HepG2 (cell line): ENCODE measurements at regions not wholly inside any gene's neighbourhood (a gene's known extent, or its start where the extent isn't known, plus 50 kb on each side); places are given as distances from the start of the nearest gene placed in this dataset.

Source experiments
- ATAD3A ChIP-seq: sonication (generic); formaldehyde crosslinking; IDR thresholded peaks from 2 replicates; pipeline ENCODE4 v1.4.0; 2020; ENCODE audit warnings: missing genetic modification reagents
- CTCF ChIP-seq: sonication (generic); formaldehyde crosslinking; IDR thresholded peaks from 2 replicates; pipeline ENCODE4 v1.5.0; 2020; ENCODE audit warnings: mild to moderate bottlenecking, missing genetic modification reagents, moderate library complexity
- E2F5 ChIP-seq: sonication (generic); formaldehyde crosslinking; conservative IDR thresholded peaks from 2 replicates; pipeline ENCODE4 v1.4.0; 2020; ENCODE audit warnings: missing genetic modification reagents
- EZH2 ChIP-seq: conservative IDR thresholded peaks from 2 replicates; pipeline ENCODE4 v1.6.1; 2012; ENCODE audit warnings: mild to moderate bottlenecking, low read depth, low read length, moderate library complexity
- GPN1 ChIP-seq: sonication (generic); formaldehyde crosslinking; IDR thresholded peaks from 2 replicates; pipeline ENCODE4 v1.5.1; 2020; ENCODE audit warnings: missing genetic modification reagents, borderline replicate concordance
- MAX ChIP-seq: IDR thresholded peaks from 2 replicates; pipeline ENCODE4 v1.6.1; 2012; ENCODE audit warnings: inconsistent platforms
- PHF8 ChIP-seq: sonication (generic); formaldehyde crosslinking; IDR thresholded peaks from 2 replicates; pipeline ENCODE4 v1.5.0; 2020; ENCODE audit warnings: missing genetic modification reagents
- ZNF512 ChIP-seq: sonication (generic); formaldehyde crosslinking; IDR thresholded peaks from 2 replicates; pipeline ENCODE4 v1.4.0; 2020; ENCODE audit warnings: mild to moderate bottlenecking, missing genetic modification reagents
- ZNF530 ChIP-seq: sonication (generic); formaldehyde crosslinking; IDR thresholded peaks from 2 replicates; pipeline ENCODE4 v1.5.0; 2020; ENCODE audit warnings: low read depth, mild to moderate bottlenecking, missing genetic modification reagents
- ZNF790 ChIP-seq: sonication (generic); formaldehyde crosslinking; IDR thresholded peaks from 2 replicates; pipeline ENCODE4 v1.8.0; 2022; ENCODE audit warnings: missing genetic modification reagents, mild to moderate bottlenecking, borderline replicate concordance

GRCh38 chr2:16314691-16315457 is 350.8 kb downstream of the CYRIA start:
- TF ChIP-seq ZNF512 (CRISPR knock-in tag) (no peak), E2F5 (CRISPR knock-in tag) (no peak), ZNF790 (no peak), GPN1 (CRISPR knock-in tag) (no peak), CTCF (no peak), MAX (no peak), PHF8 (CRISPR knock-in tag) (no peak), ATAD3A (CRISPR knock-in tag) (no peak), ZNF530 (CRISPR knock-in tag) (no peak), EZH2 (no peak)
